SU-DHL-6 (cell line): ENCODE measurements at regions not wholly inside any gene's neighbourhood (a gene's known extent, or its start where the extent isn't known, plus 50 kb on each side); places are given as distances from the start of the nearest gene placed in this dataset.

Source experiments
- CTCF ChIP-seq: fragments of 200-600 bp; sonication (generic); IDR thresholded peaks from one replicate; pipeline ENCODE4 v1.5.1; 2017; ENCODE audit warnings: antibody characterized with exemption, mild to moderate bottlenecking, low read length, moderate library complexity; ENCODE audit not compliant: insufficient read depth, poor library complexity, severe bottlenecking
- EZH2phosphoT487 ChIP-seq: fragments of 200-600 bp; sonication (generic), shearing (Covaris generic); conservative IDR thresholded peaks from 2 replicates; pipeline ENCODE4 v1.6.1; 2018; ENCODE audit warnings: mild to moderate bottlenecking, antibody characterized with exemption, low read length, moderate library complexity, mixed read lengths

GRCh38 chr5:82522897-82523296, 244.7 kb upstream of the RPS23 start:
- TF ChIP-seq CTCF, result no peak
- no peak for TF ChIP-seq EZH2phosphoT487
